ENCODE measurements at regions not wholly inside any gene's neighbourhood (a gene's known extent, or its start where the extent isn't known, plus 50 kb on each side); places are given as distances from the start of the nearest gene placed in this dataset.
"Not testable (repeated sequence)": the region's sequence is repeated elsewhere in the genome, so short reads cannot be mapped to it uniquely, and the experiment has no call there.

GRCh38 chr2:78162202-78162601 lies 640.0 kb upstream of the LRRTM4 start:
- DNase-seq, result no peak

DNA sequence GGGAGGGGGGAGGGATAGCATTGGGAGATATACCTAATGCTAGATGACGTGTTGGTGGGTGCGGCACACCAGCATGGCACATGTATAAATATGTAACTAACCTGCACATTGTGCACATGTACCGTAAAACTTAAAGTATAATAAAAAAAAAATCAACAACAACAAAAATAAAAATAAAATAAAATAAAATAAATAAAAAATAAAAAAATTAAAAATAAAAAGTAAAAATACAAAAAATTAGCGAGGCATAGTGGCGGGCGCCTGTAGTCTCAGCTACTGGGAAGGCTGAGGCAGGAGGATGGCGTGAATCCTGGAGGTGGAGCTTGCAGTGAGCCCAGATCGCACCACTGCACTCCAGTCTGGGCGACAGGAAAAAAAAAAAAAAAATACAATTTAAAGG lies 650.0 kb upstream of the LRRTM4 start:
- DNase-seq, result not testable (repeated sequence)

- no peak for DNase-seq
Measured at GRCh38 chr2:78175645-78176044, 653.5 kb upstream of the LRRTM4 start.

- DNase-seq, result no peak
Measured at GRCh38 chr2:78201064-78201575, 678.9 kb upstream of the LRRTM4 start.

DNA sequence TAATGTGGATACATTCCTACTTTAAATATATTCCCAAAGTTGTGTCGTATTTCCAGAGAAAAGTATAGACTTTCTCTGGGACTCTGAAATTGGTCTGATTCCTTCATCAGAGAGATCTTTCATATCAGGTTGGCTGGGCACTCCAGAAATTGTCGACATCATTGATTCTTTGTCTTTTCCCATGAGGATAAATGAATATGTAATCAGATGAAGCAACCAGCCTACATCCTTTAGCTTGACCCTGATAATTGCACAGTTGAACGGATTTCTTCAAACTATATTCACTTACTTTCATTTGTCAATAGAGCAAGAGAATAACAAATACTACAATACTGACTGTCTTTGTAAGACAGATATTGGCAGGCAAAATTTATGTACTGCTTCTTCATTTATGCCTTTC lies 680.2 kb upstream of the LRRTM4 start:
- DNase-seq, result no peak

DNA sequence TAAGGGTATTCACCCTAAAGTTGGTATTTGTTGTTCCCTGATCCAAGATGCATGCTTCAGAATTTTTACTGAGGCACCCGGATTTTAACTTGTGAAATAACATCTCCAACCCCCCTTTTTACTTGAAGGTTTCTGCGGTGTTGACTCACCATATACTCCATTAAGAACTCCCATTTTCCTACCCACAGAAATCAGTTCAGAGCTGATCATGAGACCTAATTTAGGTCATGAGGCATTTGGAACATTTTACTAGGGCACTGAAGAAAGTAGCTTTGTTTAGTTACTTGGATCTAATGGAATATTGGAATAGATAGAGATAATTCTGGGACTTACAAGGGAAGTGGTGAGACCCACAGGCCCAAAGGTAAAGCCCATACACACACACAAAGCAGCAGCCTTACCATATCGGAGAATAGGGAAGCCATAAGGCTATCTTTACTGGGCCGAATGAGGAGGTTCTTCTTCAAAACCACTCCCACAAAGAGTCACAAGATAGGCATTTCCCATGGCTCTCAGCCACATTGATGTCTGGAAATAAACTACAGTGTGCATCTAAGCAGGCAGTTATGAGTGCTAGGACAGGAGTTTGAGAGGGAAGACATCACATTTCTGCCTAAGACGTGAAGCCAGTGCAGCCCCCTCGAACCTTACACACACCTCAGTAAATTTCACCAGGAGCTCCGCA lies 681.0 kb upstream of the LRRTM4 start:
- no peak for DNase-seq

- no peak for DNase-seq
Measured at GRCh38 chr2:78218066-78218465, 695.9 kb upstream of the LRRTM4 start.

DNA sequence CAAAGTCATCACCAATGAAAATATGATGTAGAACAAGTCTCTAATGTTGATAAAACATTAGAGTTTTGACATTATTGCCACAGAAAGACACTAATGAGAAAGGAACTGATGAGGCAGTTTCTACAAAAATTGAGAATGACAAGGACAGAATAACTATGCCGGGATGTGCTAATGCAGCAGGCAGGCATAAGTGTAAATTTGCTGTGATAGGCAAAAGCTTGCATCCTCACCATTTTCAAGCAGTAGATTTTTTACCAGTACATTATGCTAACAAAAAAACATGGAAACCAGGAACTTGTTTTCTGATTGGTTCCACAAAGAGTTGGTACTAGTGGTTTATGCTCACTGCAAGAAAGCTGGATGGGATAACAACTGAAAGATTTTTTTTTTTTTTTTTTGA lies 715.5 kb upstream of the LRRTM4 start:
- no peak for DNase-seq

GRCh38 chr2:78245394-78246135 lies 723.4 kb upstream of the LRRTM4 start:
- no peak for DNase-seq

GRCh38 chr2:78251708-78252107 lies 729.5 kb upstream of the LRRTM4 start:
- DNase-seq, result no peak

DNA sequence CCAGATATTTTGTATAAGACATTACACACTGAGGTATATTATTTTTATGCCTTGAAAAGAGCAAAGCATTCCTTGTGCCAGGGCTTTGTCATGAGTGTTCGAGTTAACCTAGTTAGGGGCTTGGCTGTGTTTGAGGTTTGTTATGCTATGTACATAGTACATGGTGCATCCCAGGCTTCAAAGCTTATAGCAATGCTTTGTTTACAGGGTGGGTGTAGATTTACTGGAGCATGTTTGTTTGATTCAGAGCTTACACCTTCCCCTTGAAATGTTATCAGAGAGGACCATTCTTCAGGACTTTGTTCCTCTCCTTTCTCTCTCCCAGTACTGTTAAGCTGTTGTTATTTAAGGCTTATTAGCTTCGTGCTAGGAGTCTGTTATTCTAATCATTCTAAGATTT lies 738.7 kb upstream of the LRRTM4 start:
- no peak for DNase-seq

GRCh38 chr2:78261454-78261853 lies 739.3 kb upstream of the LRRTM4 start:
- no peak for DNase-seq

DNA sequence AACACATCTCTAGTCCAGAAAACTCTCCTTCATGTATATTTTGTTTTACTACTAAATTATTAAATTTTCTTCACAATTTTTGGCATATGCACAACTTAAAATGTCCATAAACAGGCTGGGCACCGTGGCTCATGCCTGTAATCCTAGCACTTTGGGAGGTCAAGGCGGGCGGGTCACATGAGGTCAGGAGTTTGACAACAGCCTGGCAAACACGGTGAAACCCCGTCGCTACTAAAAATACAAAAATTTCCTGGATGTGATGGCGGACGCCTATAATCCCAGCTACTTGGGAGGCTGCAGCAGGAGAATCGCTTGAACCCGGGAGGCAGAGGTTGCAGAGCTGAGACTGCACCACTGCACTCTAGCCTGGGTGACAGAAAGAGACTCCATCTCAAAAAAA lies 739.9 kb upstream of the LRRTM4 start:
- not testable (repeated sequence) for DNase-seq

DNA sequence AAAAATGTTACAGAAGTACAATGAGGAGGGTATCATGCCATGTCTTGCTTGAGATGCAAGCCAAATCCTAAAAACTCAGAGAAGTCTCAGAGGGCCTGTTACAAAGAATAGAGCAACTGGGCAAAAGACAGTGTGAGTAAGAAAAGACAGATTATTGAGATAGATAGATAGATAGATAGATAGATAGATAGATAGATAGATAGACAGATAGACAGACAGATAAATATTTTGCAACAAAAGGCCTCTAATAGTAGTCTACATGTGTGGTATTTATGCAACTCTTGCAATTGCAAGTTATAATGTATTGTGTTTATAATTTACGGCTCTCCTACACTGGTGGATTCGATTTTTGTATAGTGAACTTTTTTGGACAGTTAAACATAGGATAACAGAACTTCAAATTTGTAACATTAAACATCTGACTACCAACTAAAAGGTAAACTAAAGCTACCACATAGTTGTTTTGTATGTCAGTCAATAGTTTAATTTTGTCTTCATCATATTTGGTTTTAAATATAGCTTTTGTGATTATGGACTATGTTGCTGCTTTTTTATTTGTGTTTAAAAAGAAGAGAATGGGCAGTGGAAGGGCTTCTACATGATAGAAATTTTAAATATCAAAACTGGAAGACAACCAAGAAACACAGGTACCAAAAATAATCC lies 740.7 kb upstream of the LRRTM4 start:
- DNase-seq, result no peak

GRCh38 chr2:78263571-78263970 lies 741.4 kb upstream of the LRRTM4 start:
- no peak for DNase-seq

- DNase-seq, result no peak
Measured at GRCh38 chr2:78264130-78264529, 742.0 kb upstream of the LRRTM4 start.

- no peak for DNase-seq
Measured at GRCh38 chr2:78281164-78281563, 744.3 kb upstream of the REG3G start.

GRCh38 chr2:78290581-78291214 lies 734.8 kb upstream of the REG3G start:
- DNase-seq, result no peak

DNA sequence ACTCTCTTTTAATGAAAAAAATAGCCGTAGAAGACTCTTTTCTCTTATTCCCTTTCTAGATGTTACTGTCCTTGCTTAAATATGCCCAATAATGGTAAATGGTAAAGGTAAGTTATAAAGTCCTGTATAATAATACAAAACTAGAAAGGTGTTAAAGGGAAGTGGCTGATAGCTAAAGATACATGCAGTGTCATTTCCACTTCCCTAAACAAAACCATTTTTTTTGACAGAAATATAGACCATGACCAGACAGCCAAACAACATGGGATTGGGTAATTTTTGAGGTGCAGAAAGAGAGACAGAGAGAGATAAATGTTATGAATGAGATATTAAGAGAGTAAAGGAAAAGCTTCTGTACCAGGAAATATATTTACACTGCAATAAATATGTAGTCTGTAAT lies 731.7 kb upstream of the REG3G start:
- no peak for DNase-seq

DNA sequence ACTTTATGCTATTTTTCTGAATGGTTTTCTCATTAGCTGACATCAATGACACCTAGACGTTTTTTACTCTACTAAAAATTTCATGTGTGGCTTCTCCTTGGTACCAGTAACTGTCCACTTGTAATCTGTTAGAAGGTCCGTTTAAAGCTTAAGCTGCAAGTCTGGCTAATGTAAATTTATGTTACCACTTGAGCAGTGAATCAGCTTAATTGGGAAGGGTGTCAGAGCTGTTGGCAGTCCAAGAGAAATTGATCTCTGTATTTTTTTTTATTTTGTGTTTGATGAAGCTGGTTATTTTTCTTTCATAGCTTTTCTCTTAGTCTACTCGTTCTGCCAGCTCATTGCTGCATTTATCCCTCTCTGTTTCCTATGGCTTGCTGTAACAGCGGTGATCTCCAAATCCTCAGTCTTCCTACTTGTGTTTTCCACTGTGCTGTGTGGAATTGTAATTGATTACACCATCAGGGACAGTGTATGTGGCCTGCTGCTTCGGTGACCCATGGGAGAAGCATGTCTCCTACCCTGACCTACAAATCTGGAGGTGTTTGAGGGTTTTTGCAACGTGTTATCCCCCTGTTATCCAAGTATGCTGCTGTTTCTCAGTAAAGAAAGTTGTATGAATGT lies 724.2 kb upstream of the REG3G start:
- no peak for DNase-seq

- DNase-seq, result no peak
Measured at GRCh38 chr2:78304678-78305077, 720.8 kb upstream of the REG3G start.

DNA sequence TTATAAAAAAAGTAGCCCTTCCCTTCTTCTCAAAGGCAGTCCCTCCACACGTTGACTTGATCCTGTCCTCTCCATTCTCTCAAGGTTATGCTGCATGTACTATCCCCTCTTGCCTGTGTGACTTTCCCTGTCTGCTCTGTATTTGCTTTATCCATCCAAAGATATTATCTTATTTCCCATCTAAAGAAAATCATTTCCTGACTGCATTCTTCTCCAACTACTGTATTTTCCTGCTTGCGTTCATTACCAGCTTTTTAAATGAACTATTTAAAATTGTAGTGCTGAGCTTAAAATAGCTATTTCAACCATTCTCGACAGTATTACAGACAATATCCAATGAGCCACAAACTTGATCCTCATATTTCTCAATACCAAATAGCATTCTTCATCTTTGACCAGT lies 716.0 kb upstream of the REG3G start:
- DNase-seq, result no peak

GRCh38 chr2:78315368-78315767 lies 710.1 kb upstream of the REG3G start:
- no peak for DNase-seq

Data from NCI-H526 treated with DMSO at 0.1 percent for 48 hours (cell line).